IMR-90 (cell line): ENCODE measurements at regions not wholly inside any gene's neighbourhood (a gene's known extent, or its start where the extent isn't known, plus 50 kb on each side); places are given as distances from the start of the nearest gene placed in this dataset.

Experiments used
- ATAC-seq: fragments of 200-7000 bp; cut with Tn5 transposase; 2 replicates; pipeline ENCODE4 v1.9.1; 2020; ENCODE audit warnings: low read depth, mild to moderate bottlenecking, moderate library complexity
- BruUV-seq: library from RNA; stranded (reverse); fragments of 400-500 nt; replicated peaks from 2 replicates; lab custom pipeline; 2021; lab: Mats Ljungman, UMichigan
- CTCF ChIA-PET: fragments of 300-600 bp; formaldehyde crosslinking; extraction: SDS; loops from one replicate; lab custom pipeline; 2021; ENCODE audit warnings: antibody characterized with exemption; lab: Yijun Ruan, JAX
- POLR2A ChIA-PET: fragments of 300-600 bp; sonication (Branson Sonifier 250); formaldehyde crosslinking; loops from one replicate; lab custom pipeline; 2022; ENCODE audit warnings: antibody characterized with exemption; ENCODE audit not compliant: unreplicated experiment; lab: Charles Lee
- DNase-seq: peaks from one replicate; pipeline ENCODE4 v3.0.0; 2013
- H2AFZ ChIP-seq: replicated peaks from 2 replicates; pipeline ENCODE3; 2013; ENCODE audit warnings: low read length, mild to moderate bottlenecking; ENCODE audit not compliant: poor library complexity
- H2AK5ac ChIP-seq: 2 replicates; pipeline ENCODE4 v1.6.1; 2013; ENCODE audit warnings: low read depth, low read length, inconsistent platforms
- H2AK9ac ChIP-seq: replicated peaks from 2 replicates; pipeline ENCODE3; 2013; ENCODE audit warnings: mild to moderate bottlenecking, low read depth, low read length, moderate library complexity; ENCODE audit not compliant: poor library complexity
- H2BK120ac ChIP-seq: 2 replicates; pipeline ENCODE4 v1.6.1; 2013; ENCODE audit warnings: low read depth, low read length, inconsistent platforms
- H2BK15ac ChIP-seq: 3 replicates; pipeline ENCODE4 v1.6.1; 2013; ENCODE audit warnings: low read depth, low read length, inconsistent platforms
- H2BK20ac ChIP-seq: 2 replicates; pipeline ENCODE4 v1.6.1; 2013; ENCODE audit warnings: low read depth, mild to moderate bottlenecking, inconsistent platforms, low read length, moderate library complexity
- H2BK5ac ChIP-seq: 2 replicates; pipeline ENCODE4 v1.6.1; 2013; ENCODE audit warnings: mild to moderate bottlenecking, low read depth, low read length, inconsistent platforms; ENCODE audit not compliant: poor library complexity, severe bottlenecking
- H3K14ac ChIP-seq: replicated peaks from 2 replicates; pipeline ENCODE4 v1.6.1; 2013; ENCODE audit warnings: low read depth, low read length, inconsistent platforms
- H3K18ac ChIP-seq: 2 replicates; pipeline ENCODE4 v1.6.1; 2013; ENCODE audit warnings: low read depth, low read length, control low read depth
- H3K23ac ChIP-seq: 2 replicates; pipeline ENCODE4 v1.6.1; 2013; ENCODE audit warnings: low read depth, low read length, inconsistent platforms
- H3K27ac ChIP-seq: 2 replicates; pipeline ENCODE4 v1.5.1; 2013; ENCODE audit warnings: mild to moderate bottlenecking, control low read depth, low read length; ENCODE audit not compliant: insufficient read depth
- H3K27me3 ChIP-seq: 2 replicates; pipeline ENCODE4 v1.6.1; 2013; ENCODE audit warnings: low read length; ENCODE audit not compliant: control insufficient read depth, insufficient read depth
- H3K36me3 ChIP-seq: 2 replicates; pipeline ENCODE4 v1.6.1; 2013; ENCODE audit warnings: low read length, mixed read lengths; ENCODE audit not compliant: control insufficient read depth, insufficient read depth
- H3K4ac ChIP-seq: 2 replicates; pipeline ENCODE4 v1.6.1; 2013; ENCODE audit warnings: low read depth, low read length, inconsistent platforms
- H3K4me1 ChIP-seq: 2 replicates; pipeline ENCODE4 v1.6.1; 2013; ENCODE audit warnings: low read length, mixed read lengths; ENCODE audit not compliant: control insufficient read depth, insufficient read depth
- H3K4me2 ChIP-seq: 2 replicates; pipeline ENCODE4 v1.6.1; 2013; ENCODE audit warnings: low read depth, mild to moderate bottlenecking, control low read depth, low read length, moderate library complexity
- H3K4me3 ChIP-seq: 2 replicates; pipeline ENCODE4 v1.5.1; 2013; ENCODE audit warnings: low read depth, mild to moderate bottlenecking, control low read depth, low read length, moderate library complexity; ENCODE audit not compliant: insufficient read depth
- H3K56ac ChIP-seq: 2 replicates; pipeline ENCODE4 v1.6.1; 2013; ENCODE audit warnings: low read length, inconsistent platforms; ENCODE audit not compliant: insufficient read depth; ENCODE audit errors: extremely low read depth
- H3K79me1 ChIP-seq, 2 experiments: 2 replicates each; pipeline ENCODE4 v1.6.1; 2013; ENCODE audit warnings: low read length in 2 of 2, inconsistent platforms in 1 of 2, low read depth in 1 of 2
- H3K9ac ChIP-seq: 2 replicates; pipeline ENCODE4 v1.6.1; 2013; ENCODE audit warnings: low read depth, low read length, control low read depth
- H3K9me1 ChIP-seq: 2 replicates; pipeline ENCODE4 v1.6.1; 2013; ENCODE audit warnings: low read length, inconsistent platforms; ENCODE audit not compliant: insufficient read depth
- H3K9me3 ChIP-seq: 2 replicates; pipeline ENCODE4 v1.6.1; 2013; ENCODE audit warnings: low read length; ENCODE audit not compliant: control insufficient read depth, insufficient read depth
- H4K20me1 ChIP-seq: 2 replicates; pipeline ENCODE4 v1.6.1; 2013; ENCODE audit warnings: low read length, inconsistent platforms; ENCODE audit not compliant: insufficient read depth
- H4K5ac ChIP-seq: 2 replicates; pipeline ENCODE4 v1.6.1; 2013; ENCODE audit warnings: mild to moderate bottlenecking, low read depth, low read length, control low read depth
- H4K8ac ChIP-seq, 2 experiments: 2 replicates each; pipeline ENCODE4 v1.6.1; 2013; ENCODE audit warnings: low read depth in 2 of 2, low read length in 2 of 2, control low read depth in 1 of 2, inconsistent platforms in 1 of 2
- H4K91ac ChIP-seq: 2 replicates; pipeline ENCODE4 v1.6.1; 2013; ENCODE audit warnings: low read depth, low read length, inconsistent platforms; ENCODE audit not compliant: insufficient read depth
- MAFK ChIP-seq: IDR thresholded peaks from 2 replicates; pipeline ENCODE4 v1.6.1; 2012; ENCODE audit warnings: low read depth, low read length, improper control_type of control experiment
- WGBS, 2 experiments: methylation state at CpG; one replicate each; pipeline versions ENCODE4 v1.1.5 to v1.1.7; 2013; ENCODE audit warnings: missing lambda C conversion rate in 2 of 2; ENCODE audit not compliant: insufficient read length in 1 of 2; ENCODE audit errors: extremely low coverage in 2 of 2; 5-methylcytosine and 5-hydroxymethylcytosine counted together
- dilution Hi-C: fragments of 300-500 bp; cut with HindIII; formaldehyde crosslinking; loops from one replicate; pipeline ENCODE4 v1.14.3; 2018; ENCODE audit warnings: low sequenced_read_pairs; ENCODE audit not compliant: unreplicated experiment
- in situ Hi-C: fragments of 300-500 bp; cut with MboI; formaldehyde crosslinking; loops from 3 replicates; pipeline ENCODE4 v1.14.3; 2019; ENCODE audit warnings: low sequenced_read_pairs, inconsistent platforms, mixed read lengths
- intact Hi-C: fragments of 100-400 bp; cut with micrococcal nuclease; formaldehyde crosslinking; loops from 2 replicates; pipeline ENCODE4 v1.10.0; 2022
- TF ChIP-seq, protein P1 (sequence below): fragments of 150-350 bp; IDR thresholded peaks from 2 replicates; pipeline ENCODE4 v1.6.1; 2016; ENCODE audit warnings: low read depth, mild to moderate bottlenecking, low read length, moderate library complexity, borderline replicate concordance

DNA sequence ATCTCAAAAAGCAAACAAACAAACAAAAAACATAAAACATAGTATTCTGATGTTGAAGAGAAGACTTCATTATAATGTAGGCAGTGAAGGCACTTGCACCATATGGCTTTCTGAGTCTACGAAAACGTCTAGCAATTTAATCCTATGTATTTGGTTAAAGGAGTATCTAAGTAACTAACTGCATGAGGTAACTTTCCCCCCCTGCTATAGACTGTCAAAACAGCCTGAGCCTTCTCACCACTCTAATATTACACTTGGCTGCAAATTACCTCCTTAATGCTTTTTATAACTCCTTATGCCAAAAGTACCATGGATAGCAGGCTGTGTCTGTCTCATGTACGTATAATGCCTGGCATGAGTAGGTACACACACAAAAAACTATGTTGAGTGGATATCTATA lies 607.6 kb upstream of the FLRT2 start:
- no peak overlapping the region for H4K91ac ChIP-seq
- no peak overlapping the region for H2AK9ac ChIP-seq
- H3K27me3 ChIP-seq: no peaks in the 10 kb centered on the region
- no peaks in the 10 kb centered on the region for H4K20me1 ChIP-seq
- no peaks in the 10 kb centered on the region for H3K4me1 ChIP-seq
- no peak overlapping the region for H3K4me2 ChIP-seq
- ChIA-PET POLR2A (no interaction called here), CTCF (no interaction called here)
- H3K79me1 ChIP-seq: no peaks in the 10 kb centered on the region
- no peak overlapping the region for H3K14ac ChIP-seq
- no peak overlapping the region for H2BK20ac ChIP-seq
- dilution Hi-C loops: no loop called here
- H2BK5ac ChIP-seq: no peak overlapping the region
- no peak overlapping the region for H3K23ac ChIP-seq
- no peak for ATAC-seq
- no peaks in the 10 kb centered on the region for H3K9me1 ChIP-seq
- H3K18ac ChIP-seq: no peak overlapping the region
- no peak overlapping the region for H3K56ac ChIP-seq
- H3K36me3 ChIP-seq: no peaks in the 10 kb centered on the region
- no peak overlapping the region for H3K4me3 ChIP-seq
- H2AK5ac ChIP-seq: no peak overlapping the region
- no peak overlapping the region for H2BK15ac ChIP-seq
- TF ChIP-seq, protein P1, sequence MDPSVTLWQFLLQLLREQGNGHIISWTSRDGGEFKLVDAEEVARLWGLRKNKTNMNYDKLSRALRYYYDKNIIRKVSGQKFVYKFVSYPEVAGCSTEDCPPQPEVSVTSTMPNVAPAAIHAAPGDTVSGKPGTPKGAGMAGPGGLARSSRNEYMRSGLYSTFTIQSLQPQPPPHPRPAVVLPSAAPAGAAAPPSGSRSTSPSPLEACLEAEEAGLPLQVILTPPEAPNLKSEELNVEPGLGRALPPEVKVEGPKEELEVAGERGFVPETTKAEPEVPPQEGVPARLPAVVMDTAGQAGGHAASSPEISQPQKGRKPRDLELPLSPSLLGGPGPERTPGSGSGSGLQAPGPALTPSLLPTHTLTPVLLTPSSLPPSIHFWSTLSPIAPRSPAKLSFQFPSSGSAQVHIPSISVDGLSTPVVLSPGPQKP: no peak
- no peak for TF ChIP-seq MAFK
- DNase-seq: no peak
- no peak overlapping the region for H2AFZ ChIP-seq
- H4K5ac ChIP-seq: no peak overlapping the region
- no peak overlapping the region for H3K9ac ChIP-seq
- no peak overlapping the region for H3K27ac ChIP-seq
- no TSS peak for BruUV-seq
- intact Hi-C loops: loop anchor here (10.0 kb wide), 1 partner anchor 602 kb away; no protein-coding TSS in a partner anchor
- H3K4ac ChIP-seq: no peak overlapping the region
- H3K9me3 ChIP-seq: no peaks in the 10 kb centered on the region; the same call in 1 of the 2 replicates
- H4K8ac ChIP-seq: no peak overlapping the region
- H2BK120ac ChIP-seq: no peak overlapping the region
- WGBS, 2 experiments: no CpG with 5 or more reads among the region's 3 CpGs
- in situ Hi-C loops: no loop called here
